Peyer's patch (tissue), 4 donors: ENCODE measurements at regions not wholly inside any gene's neighbourhood (a gene's known extent, or its start where the extent isn't known, plus 50 kb on each side); places are given as distances from the start of the nearest gene placed in this dataset.

Experiments used
- DNase-seq, 3 donors: peaks; one replicate each; pipeline ENCODE4 v3.0.0-alpha.2; 2017 to 2019
- H3K27ac ChIP-seq, 4 donors: fragments of 200-600 bp; sonication (generic); one replicate each; pipeline ENCODE4 v1.5.1; 2016 to 2019
- H3K27me3 ChIP-seq, 2 donors: fragments of 200-600 bp; sonication (generic); one replicate each; pipeline ENCODE4 v1.5.1; 2019
- H3K36me3 ChIP-seq, 3 donors: fragments of 200-600 bp; sonication (generic); one replicate each; pipeline ENCODE4 v1.5.1; 2016 to 2019
- H3K4me1 ChIP-seq, 4 donors: fragments of 200-600 bp; sonication (generic); one replicate each; pipeline ENCODE4 v1.5.1; 2016 to 2019
- H3K4me3 ChIP-seq, 4 donors: fragments of 200-600 bp; sonication (generic); 1 replicate in 3 of 4; 2 replicates in 1 of 4; pipeline ENCODE4 v1.5.1; 2016 to 2019; ENCODE audit warnings: mild to moderate bottlenecking in 1 of 4
- H3K9me3 ChIP-seq, 4 donors: fragments of 200-600 bp; sonication (generic); one replicate each; pipeline ENCODE4 v1.5.1; 2016 to 2019; ENCODE audit warnings: mild to moderate bottlenecking in 1 of 4
- CTCF ChIP-seq, 6 experiments: fragments of 450-650 bp in 4 of 6; fragments of 200-600 bp in 2 of 6; sonication (generic) in 1 of 6; IDR thresholded peaks; one replicate each; pipeline ENCODE4 v1.5.1; 2017 to 2019; ENCODE audit warnings: antibody characterized with exemption in 6 of 6, mild to moderate bottlenecking in 3 of 6, moderate library complexity in 1 of 6
- POLR2A ChIP-seq, 2 donors: fragments of 450-650 bp; IDR thresholded peaks; one replicate each; pipeline ENCODE4 v1.5.1; 2017; ENCODE audit warnings: antibody characterized with exemption in 2 of 2, mild to moderate bottlenecking in 2 of 2, moderate library complexity in 2 of 2

DNA sequence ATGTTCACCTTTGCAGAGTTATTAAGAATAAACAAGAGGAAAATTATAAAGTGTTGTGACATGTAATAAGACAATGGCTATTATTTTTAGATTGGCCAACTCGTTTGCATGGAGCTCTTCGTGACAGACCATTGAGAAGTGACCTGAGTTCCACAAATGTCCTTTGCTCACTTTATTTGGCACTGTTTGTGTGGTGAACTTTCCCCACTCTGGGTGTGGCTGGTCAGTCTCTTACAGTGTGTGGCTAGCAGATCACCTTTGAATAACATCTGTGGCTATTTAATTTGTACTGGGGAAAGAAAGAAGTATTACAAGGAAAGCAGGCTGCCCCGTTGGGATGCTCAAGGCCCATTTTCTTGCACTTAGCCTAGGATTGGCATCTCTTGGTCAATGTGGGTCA, 274.1 kb upstream of the WWC1 start:
- Histone ChIP-seq H3K27ac (no peak overlapping the region), H3K4me1 (no peaks in the 10 kb centered on the region), H3K27me3 (no peaks in the 10 kb centered on the region), H3K4me3 (no peak overlapping the region), H3K36me3 (no peaks in the 10 kb centered on the region), H3K9me3 (no peaks in the 10 kb centered on the region)
- DNase-seq = no peak
- no peak for TF ChIP-seq CTCF (IDR thresholded peaks at IDR 0.05)
- TF ChIP-seq POLR2A (IDR thresholded peaks at IDR 0.05) = no peak

GRCh38 chr5:168019143-168019542, 272.3 kb upstream of the WWC1 start:
- no peak for DNase-seq
- H3K27ac ChIP-seq = no peak overlapping the region
- H3K9me3 ChIP-seq = no peaks in the 10 kb centered on the region
- no peaks in the 10 kb centered on the region for H3K36me3 ChIP-seq
- no peak overlapping the region for H3K4me3 ChIP-seq
- no peak for TF ChIP-seq CTCF (IDR thresholded peaks at IDR 0.05)
- no peak for TF ChIP-seq POLR2A (IDR thresholded peaks at IDR 0.05)
- no peaks in the 10 kb centered on the region for H3K27me3 ChIP-seq
- H3K4me1 ChIP-seq = no peaks in the 10 kb centered on the region

- DNase-seq = no peak
These were observed 270.7 kb upstream of the WWC1 start for GRCh38 chr5:168020542-168021294.

GRCh38 chr5:168022446-168023169, 268.8 kb upstream of the WWC1 start:
- DNase-seq = no peak
- Histone ChIP-seq H3K27ac (no peak overlapping the region), H3K4me3 (no peak overlapping the region), H3K9me3 (no peaks in the 10 kb centered on the region), H3K4me1 (no peaks in the 10 kb centered on the region), H3K36me3 (no peaks in the 10 kb centered on the region), H3K27me3 (no peaks in the 10 kb centered on the region)
- TF ChIP-seq POLR2A (IDR thresholded peaks at IDR 0.05) (no peak), CTCF (IDR thresholded peaks at IDR 0.05) (no peak)

More at GRCh38 chr5:168020542-168021294, 270.7 kb upstream of the WWC1 start:
- H3K4me3 ChIP-seq = no peak overlapping the region
- H3K36me3 ChIP-seq = no peaks in the 10 kb centered on the region
- no peaks in the 10 kb centered on the region for H3K4me1 ChIP-seq
- no peaks in the 10 kb centered on the region for H3K9me3 ChIP-seq
- no peak for TF ChIP-seq POLR2A (IDR thresholded peaks at IDR 0.05)
- TF ChIP-seq CTCF (IDR thresholded peaks at IDR 0.05) = no peak
- H3K27ac ChIP-seq = no peak overlapping the region
- no peaks in the 10 kb centered on the region for H3K27me3 ChIP-seq

DNA sequence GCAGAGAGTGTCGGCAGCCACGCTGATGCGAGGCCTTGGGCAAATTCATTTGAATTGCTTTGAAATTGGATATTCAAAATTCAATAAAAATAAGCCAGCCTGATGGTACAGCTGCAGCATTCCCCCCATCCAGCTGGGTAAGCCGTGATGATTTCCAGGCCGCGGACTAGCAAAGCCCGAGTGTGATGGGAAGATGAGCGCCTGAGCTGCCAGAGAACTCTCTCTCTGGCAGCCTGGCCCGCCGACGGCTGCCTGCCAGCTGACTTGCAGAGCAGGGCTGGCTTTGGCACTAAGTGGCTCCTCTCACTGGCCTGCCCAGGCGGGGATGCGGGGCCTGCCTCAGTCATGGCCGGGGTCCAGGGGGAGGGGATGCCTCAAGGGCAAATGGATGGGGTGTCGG, 268.3 kb upstream of the WWC1 start:
- Histone ChIP-seq H3K9me3 (no peaks in the 10 kb centered on the region), H3K4me3 (no peak overlapping the region), H3K4me1 (no peaks in the 10 kb centered on the region), H3K36me3 (no peaks in the 10 kb centered on the region), H3K27me3 (no peaks in the 10 kb centered on the region), H3K27ac (no peak overlapping the region)
- DNase-seq = no peak
- TF ChIP-seq CTCF (IDR thresholded peaks at IDR 0.05) = no peak
- TF ChIP-seq POLR2A (IDR thresholded peaks at IDR 0.05) = no peak
